Tibial nerve (tissue), 4 donors: ENCODE measurements at regions not wholly inside any gene's neighbourhood (a gene's known extent, or its start where the extent isn't known, plus 50 kb on each side); places are given as distances from the start of the nearest gene placed in this dataset.

Experiments used
- DNase-seq, 2 donors: peaks; one replicate each; pipeline ENCODE4 v3.0.0-alpha.2; 2019; ENCODE audit warnings: low spot score in 2 of 2
- H3K27ac ChIP-seq, 4 donors: fragments of 200-600 bp; sonication (generic) in 3 of 4; one replicate each; pipeline ENCODE4 v1.5.1; 2017 to 2019; ENCODE audit warnings: mild to moderate bottlenecking in 1 of 4
- H3K27me3 ChIP-seq, 2 donors: fragments of 200-600 bp; sonication (generic) in 1 of 2; one replicate each; pipeline versions ENCODE4 v1.5.1 to v1.6.0; 2017 to 2019
- H3K36me3 ChIP-seq, 3 donors: fragments of 200-600 bp; sonication (generic); one replicate each; pipeline ENCODE4 v1.5.1; 2018 to 2019
- H3K4me1 ChIP-seq, 4 donors: fragments of 200-600 bp; sonication (generic) in 3 of 4; one replicate each; pipeline ENCODE4 v1.5.1; 2017 to 2019
- H3K4me3 ChIP-seq, 4 donors: fragments of 200-600 bp; sonication (generic) in 3 of 4; one replicate each; pipeline ENCODE4 v1.5.1; 2017 to 2019; ENCODE audit warnings: mild to moderate bottlenecking in 1 of 4, moderate library complexity in 1 of 4
- H3K9me3 ChIP-seq, 4 donors: fragments of 200-600 bp; sonication (generic) in 3 of 4; one replicate each; pipeline ENCODE4 v1.5.1; 2017 to 2019
- EP300 ChIP-seq, 2 donors: sonication (generic); formaldehyde crosslinking; IDR thresholded peaks; one replicate each; pipeline ENCODE4 v1.6.1; 2017; ENCODE audit warnings: antibody characterized with exemption in 2 of 2, mild to moderate bottlenecking in 1 of 2
- POLR2A ChIP-seq, 2 donors: fragments of 450-650 bp; IDR thresholded peaks; one replicate each; pipeline ENCODE4 v1.6.1; 2017; ENCODE audit warnings: antibody characterized with exemption in 2 of 2, mild to moderate bottlenecking in 2 of 2, moderate library complexity in 2 of 2
- whole genome bisulfite sequencing, 2 donors: methylation state at CpG; one replicate each; pipeline ENCODE4 v1.1.5; 2018; 5-methylcytosine and 5-hydroxymethylcytosine counted together
- TF ChIP-seq, protein P1 (sequence below), 5 experiments: fragments of 200-600 bp in 3 of 5; fragments of 450-650 bp in 2 of 5; sonication (generic) in 3 of 5; IDR thresholded peaks; one replicate each; pipeline ENCODE4 v1.5.1; 2016 to 2019; ENCODE audit warnings: antibody characterized with exemption in 5 of 5, mild to moderate bottlenecking in 3 of 5, moderate library complexity in 2 of 5

DNA sequence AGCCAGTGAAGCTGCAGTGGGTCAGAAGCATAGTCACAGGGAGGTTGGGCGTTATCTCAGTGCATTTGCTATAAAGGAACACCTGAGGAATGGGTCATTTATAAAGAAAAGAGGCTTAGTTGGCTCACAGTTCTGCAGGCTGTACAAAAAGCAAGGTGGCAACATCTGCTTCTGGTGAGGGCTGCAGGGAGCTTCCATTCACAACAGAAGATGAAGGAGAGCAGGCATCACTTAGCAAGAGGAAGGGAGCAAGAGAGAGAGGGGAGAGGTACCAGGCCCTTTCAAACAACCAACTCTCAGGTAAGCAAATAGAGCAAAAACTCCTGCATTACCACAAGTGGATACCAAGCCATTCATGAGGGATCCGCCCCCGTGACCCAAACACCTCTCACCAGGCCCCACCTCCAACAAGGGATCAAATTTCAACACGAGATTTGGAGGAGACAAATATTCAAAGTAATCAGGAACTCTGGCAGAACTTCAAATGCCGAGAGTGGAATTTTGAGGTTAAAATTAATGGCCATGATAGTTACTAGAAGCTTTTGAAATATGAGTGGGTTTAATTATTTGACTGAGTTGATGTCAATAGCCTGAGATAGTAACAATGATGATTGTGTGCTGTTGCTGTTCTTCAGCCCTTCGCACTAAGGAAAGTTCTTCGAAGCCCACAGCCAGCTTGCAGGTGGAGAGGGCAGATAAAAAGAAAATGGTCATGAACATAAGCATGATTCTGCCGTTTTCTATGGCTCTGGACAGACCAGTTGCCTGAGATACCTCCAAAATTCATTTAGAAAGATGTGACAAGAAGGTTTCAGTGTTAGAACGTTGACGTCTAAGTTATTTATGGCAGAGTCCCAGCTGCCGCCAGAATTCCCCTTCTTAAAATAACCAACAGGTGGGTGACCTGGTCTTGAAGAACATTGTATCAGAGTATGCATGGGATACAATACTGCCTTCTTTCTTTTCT, 55.3 kb upstream of the ADTRP start:
- Histone ChIP-seq H3K4me1 (no peaks in the 10 kb centered on the region), H3K4me3 (no peak overlapping the region), H3K27ac (no peak overlapping the region), H3K36me3 (no peaks in the 10 kb centered on the region), H3K9me3 (peaks cover 0 to 5% (median 0%) of the 10 kb centered on the region in 4 donors), H3K27me3 (no peaks in the 10 kb centered on the region)
- 56 to 59% methylated on average over 11 of the region's 11 CpGs for WGBS, 2 donors
- no peak for DNase-seq
- TF ChIP-seq, protein P1, sequence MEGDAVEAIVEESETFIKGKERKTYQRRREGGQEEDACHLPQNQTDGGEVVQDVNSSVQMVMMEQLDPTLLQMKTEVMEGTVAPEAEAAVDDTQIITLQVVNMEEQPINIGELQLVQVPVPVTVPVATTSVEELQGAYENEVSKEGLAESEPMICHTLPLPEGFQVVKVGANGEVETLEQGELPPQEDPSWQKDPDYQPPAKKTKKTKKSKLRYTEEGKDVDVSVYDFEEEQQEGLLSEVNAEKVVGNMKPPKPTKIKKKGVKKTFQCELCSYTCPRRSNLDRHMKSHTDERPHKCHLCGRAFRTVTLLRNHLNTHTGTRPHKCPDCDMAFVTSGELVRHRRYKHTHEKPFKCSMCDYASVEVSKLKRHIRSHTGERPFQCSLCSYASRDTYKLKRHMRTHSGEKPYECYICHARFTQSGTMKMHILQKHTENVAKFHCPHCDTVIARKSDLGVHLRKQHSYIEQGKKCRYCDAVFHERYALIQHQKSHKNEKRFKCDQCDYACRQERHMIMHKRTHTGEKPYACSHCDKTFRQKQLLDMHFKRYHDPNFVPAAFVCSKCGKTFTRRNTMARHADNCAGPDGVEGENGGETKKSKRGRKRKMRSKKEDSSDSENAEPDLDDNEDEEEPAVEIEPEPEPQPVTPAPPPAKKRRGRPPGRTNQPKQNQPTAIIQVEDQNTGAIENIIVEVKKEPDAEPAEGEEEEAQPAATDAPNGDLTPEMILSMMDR (IDR thresholded peaks at IDR 0.05) = no peak
- no peak for TF ChIP-seq POLR2A (IDR thresholded peaks at IDR 0.05)
- TF ChIP-seq EP300 (IDR thresholded peaks at IDR 0.05) = no peak

DNA sequence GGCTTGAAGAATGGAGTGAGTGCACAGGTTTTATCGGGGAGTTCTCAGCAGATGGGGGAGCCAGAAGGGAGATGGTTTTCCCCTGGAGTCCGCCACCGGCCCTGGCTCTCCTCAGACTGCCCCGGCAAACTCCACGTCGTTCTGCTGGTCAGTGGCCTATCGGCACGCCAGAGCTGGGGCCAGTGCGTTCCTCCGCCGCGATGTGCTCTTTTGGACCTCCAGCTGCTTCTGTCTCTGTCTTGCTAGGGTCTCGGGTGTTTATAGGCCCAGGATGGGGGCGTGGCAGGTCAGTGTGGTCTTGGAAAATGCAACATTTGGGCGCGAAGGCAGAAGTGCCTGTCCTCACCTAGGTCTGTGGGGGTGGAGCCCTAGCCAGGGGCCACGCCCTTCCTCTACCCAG, 53.0 kb upstream of the ADTRP start:
- no peaks in the 10 kb centered on the region for H3K27me3 ChIP-seq
- H3K9me3 ChIP-seq = no peaks in the 10 kb centered on the region
- H3K36me3 ChIP-seq = no peaks in the 10 kb centered on the region
- TF ChIP-seq EP300 (IDR thresholded peaks at IDR 0.05) (no peak), POLR2A (IDR thresholded peaks at IDR 0.05) (no peak)
- TF ChIP-seq, protein P1 (IDR thresholded peaks at IDR 0.05) = no peak
- no peak for DNase-seq
- 95 to 97% methylated on average over 17 of the region's 17 CpGs for WGBS, 2 donors
- no peak overlapping the region for H3K27ac ChIP-seq
- no peak overlapping the region for H3K4me3 ChIP-seq
- H3K4me1 ChIP-seq = peaks cover 0 to 3% (median 0%) of the 10 kb centered on the region in 4 donors

DNA sequence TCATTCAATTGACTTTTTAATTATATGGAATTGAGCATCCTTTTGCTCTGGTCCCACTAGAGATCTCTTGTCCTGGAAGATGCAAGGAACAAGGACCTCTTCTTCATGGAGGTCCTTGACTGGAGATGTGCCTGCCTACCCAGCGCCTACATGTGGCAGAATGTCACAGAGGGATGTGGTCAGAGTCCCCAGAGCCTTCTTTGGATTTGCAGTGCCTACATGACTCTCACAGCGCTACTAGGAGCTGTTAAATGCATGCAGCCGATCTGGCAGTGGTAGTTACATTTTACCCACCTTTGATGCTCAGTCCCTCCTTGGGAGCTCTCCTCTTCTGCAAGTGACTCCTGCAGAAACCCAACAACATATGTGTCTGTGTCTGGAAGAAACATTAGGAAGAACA, 51.9 kb upstream of the ADTRP start:
- 85 to 94% methylated on average over 3 of the region's 3 CpGs for WGBS, 2 donors

DNA sequence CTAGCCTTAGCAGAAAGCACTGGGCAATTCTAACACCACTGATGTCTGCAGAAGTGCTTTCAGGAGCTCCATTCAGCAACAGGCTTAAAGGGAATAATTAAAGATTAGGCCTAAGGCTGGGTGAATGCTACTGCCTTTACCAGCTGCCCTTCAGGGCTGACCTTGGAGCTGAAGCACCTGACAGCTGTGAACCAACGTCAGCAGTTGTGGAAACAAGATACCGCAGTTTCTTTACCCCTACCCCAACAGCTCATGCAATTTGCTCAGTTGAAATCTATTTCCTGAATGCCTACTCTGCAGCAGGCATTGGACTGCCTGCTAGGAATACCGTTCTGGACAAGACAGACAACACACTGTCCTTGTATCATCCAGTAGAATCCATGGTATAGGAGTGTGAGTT, 51.5 kb upstream of the ADTRP start:
- no peak overlapping the region for H3K27ac ChIP-seq
- no peak for TF ChIP-seq POLR2A (IDR thresholded peaks at IDR 0.05)
- no peak for TF ChIP-seq EP300 (IDR thresholded peaks at IDR 0.05)
- TF ChIP-seq, protein P1 (IDR thresholded peaks at IDR 0.05) = no peak
- no peak overlapping the region for H3K4me3 ChIP-seq
- DNase-seq = no peak
- no peaks in the 10 kb centered on the region for H3K36me3 ChIP-seq
- no peaks in the 10 kb centered on the region for H3K9me3 ChIP-seq
- 83 to 85% methylated on average over 3 of the region's 3 CpGs for WGBS, 2 donors
- H3K27me3 ChIP-seq = no peaks in the 10 kb centered on the region
- H3K4me1 ChIP-seq = peaks cover 0 to 3% (median 0%) of the 10 kb centered on the region in 4 donors

More for the DNA sequence above, 51.9 kb upstream of the ADTRP start:
- Histone ChIP-seq H3K4me1 (peaks cover 0 to 3% (median 0%) of the 10 kb centered on the region in 4 donors), H3K36me3 (no peaks in the 10 kb centered on the region), H3K27me3 (no peaks in the 10 kb centered on the region), H3K27ac (no peak overlapping the region), H3K4me3 (no peak overlapping the region), H3K9me3 (no peaks in the 10 kb centered on the region)
- no peak for DNase-seq
- TF ChIP-seq POLR2A (IDR thresholded peaks at IDR 0.05) (no peak), EP300 (IDR thresholded peaks at IDR 0.05) (no peak)
- TF ChIP-seq, protein P1 (IDR thresholded peaks at IDR 0.05) = no peak

DNA sequence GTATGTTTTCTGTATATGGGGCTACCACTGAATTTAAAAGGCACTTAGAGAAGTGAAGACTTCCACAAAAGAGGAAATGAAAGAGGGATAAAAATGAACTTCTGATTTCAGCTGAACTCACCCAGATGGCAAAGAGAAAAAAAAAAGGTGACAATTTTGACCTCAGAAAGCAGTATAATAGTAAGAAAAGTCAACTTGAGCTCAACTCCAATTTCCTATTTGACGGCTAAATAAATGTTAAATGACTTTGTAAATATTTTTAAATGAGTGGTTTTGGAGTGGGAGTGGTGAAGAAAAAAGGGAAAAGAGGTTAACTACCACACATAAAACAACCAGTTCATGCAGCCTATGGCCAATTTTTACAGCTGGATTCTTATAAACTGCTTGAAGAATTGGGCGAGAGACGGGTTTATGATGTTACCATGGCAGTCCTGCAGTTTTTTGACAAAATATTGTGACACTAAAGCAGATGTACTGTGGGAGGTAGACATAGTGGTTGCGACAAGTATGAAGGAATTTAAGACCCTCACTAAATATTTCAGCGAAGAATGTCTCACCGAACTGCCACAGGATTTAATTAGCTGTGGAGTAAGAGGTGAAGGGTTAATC, 49.8 kb upstream of the ADTRP start:
- Histone ChIP-seq H3K36me3 (no peaks in the 10 kb centered on the region), H3K4me1 (peaks cover 0 to 3% (median 0%) of the 10 kb centered on the region in 4 donors), H3K9me3 (no peaks in the 10 kb centered on the region), H3K27me3 (no peaks in the 10 kb centered on the region), H3K4me3 (no peak overlapping the region), H3K27ac (no peak overlapping the region)
- WGBS, 2 donors = 37 to 41% methylated on average over 6 of the region's 6 CpGs
- TF ChIP-seq, protein P1 (IDR thresholded peaks at IDR 0.05) = no peak
- TF ChIP-seq EP300 (IDR thresholded peaks at IDR 0.05) (no peak), POLR2A (IDR thresholded peaks at IDR 0.05) (no peak)
- no peak for DNase-seq
